T-cell (primary cell): ENCODE measurements at regions not wholly inside any gene's neighbourhood (a gene's known extent, or its start where the extent isn't known, plus 50 kb on each side); places are given as distances from the start of the nearest gene placed in this dataset.

Source experiments
- ATAC-seq, 4 experiments: fragments of 200-7000 bp in 3 of 4; fragments of 150-1000 bp in 1 of 4; cut with Tn5 transposase; replicated peaks in 1 of 4; 1 replicate in 3 of 4; 2 replicates in 1 of 4; pipeline ENCODE4 v1.10.0; 2021; ENCODE audit warnings: moderate library complexity in 3 of 4, mild to moderate bottlenecking in 2 of 4, moderate number of reproducible peaks in 1 of 4
- CTCF ChIA-PET, 2 donors: fragments of 300-600 bp; sonication (Branson Sonifier 250); formaldehyde crosslinking; loops; one replicate each; lab custom pipeline; 2022; ENCODE audit warnings: antibody characterized with exemption in 2 of 2; lab: Charles Lee
- POLR2A ChIA-PET, 2 donors: fragments of 300-600 bp; sonication (Branson Sonifier 250); formaldehyde crosslinking; loops; one replicate each; lab custom pipeline; 2022; ENCODE audit warnings: antibody characterized with exemption in 2 of 2; lab: Charles Lee
- DNase-seq, 35 experiments: peaks; one replicate each; pipeline versions ENCODE4 v3.0.0 to v3.0.0-alpha.2; 2013 to 2023
- H3K27ac ChIP-seq: one replicate; pipeline ENCODE4 v1.5.1; 2013; ENCODE audit warnings: low read length
- H3K27me3 ChIP-seq, 2 experiments: replicated peaks in 1 of 2; 1 replicate in 1 of 2; 2 replicates in 1 of 2; pipeline versions ENCODE4 v1.6.1 to v1.7.0; 2013; ENCODE audit warnings: low read length in 1 of 2, mixed read lengths in 1 of 2; ENCODE audit not compliant: control insufficient read depth in 2 of 2, insufficient read depth in 2 of 2; ENCODE audit errors: extremely low read depth in 1 of 2
- H3K36me3 ChIP-seq, 2 donors: 1 replicate in 1 of 2; 2 replicates in 1 of 2; pipeline versions ENCODE4 v1.6.1 to v1.7.0; 2013; ENCODE audit warnings: low read length in 1 of 2; ENCODE audit not compliant: control insufficient read depth in 2 of 2, insufficient read depth in 1 of 2; ENCODE audit errors: extremely low read depth in 1 of 2
- H3K4me1 ChIP-seq, 2 experiments: 1 replicate in 1 of 2; 2 replicates in 1 of 2; pipeline versions ENCODE4 v1.6.1 to v1.7.0; 2013; ENCODE audit warnings: low read length in 2 of 2, mixed read lengths in 1 of 2; ENCODE audit not compliant: insufficient read depth in 2 of 2, control insufficient read depth in 1 of 2; ENCODE audit errors: extremely low read depth in 1 of 2
- H3K4me3 ChIP-seq, 2 donors: 1 replicate in 1 of 2; 2 replicates in 1 of 2; pipeline versions ENCODE4 v1.5.1 to v1.7.0; 2013; ENCODE audit warnings: mild to moderate bottlenecking in 2 of 2, low read length in 1 of 2, moderate library complexity in 1 of 2; ENCODE audit not compliant: control insufficient read depth in 1 of 2; ENCODE audit errors: extremely low read depth in 1 of 2
- H3K9me3 ChIP-seq: 2 replicates; pipeline ENCODE4 v1.7.0; 2013
- H3K27ac Mint-ChIP-seq, 2 donors: one replicate each; pipeline ENCODE4 v1.8.0; 2020 to 2021; ENCODE audit warnings: mild to moderate bottlenecking in 2 of 2, mixed read lengths in 2 of 2
- H3K27me3 Mint-ChIP-seq, 2 donors: one replicate each; pipeline ENCODE4 v1.8.0; 2021 to 2022; ENCODE audit warnings: mixed read lengths in 2 of 2
- H3K36me3 Mint-ChIP-seq: one replicate; pipeline ENCODE4 v1.8.0; 2021; ENCODE audit warnings: mixed read lengths
- H3K4me1 Mint-ChIP-seq, 3 donors: one replicate each; pipeline ENCODE4 v1.8.0; 2020 to 2022; ENCODE audit warnings: mixed read lengths in 3 of 3, mild to moderate bottlenecking in 1 of 3
- H3K4me3 Mint-ChIP-seq, 3 donors: one replicate each; pipeline ENCODE4 v1.8.0; 2020 to 2022; ENCODE audit warnings: mild to moderate bottlenecking in 3 of 3, mixed read lengths in 3 of 3, moderate library complexity in 3 of 3
- H3K9me3 Mint-ChIP-seq, 3 donors: one replicate each; pipeline ENCODE4 v1.8.0; 2020 to 2022; ENCODE audit warnings: mixed read lengths in 3 of 3
- WGBS: methylation state at CpG from one replicate; pipeline ENCODE4 v1.1.5; 2013; ENCODE audit warnings: missing lambda C conversion rate; ENCODE audit not compliant: insufficient coverage; 5-methylcytosine and 5-hydroxymethylcytosine counted together

- CTCF ChIA-PET = no interaction called here
- DNase-seq = no peak
- POLR2A ChIA-PET = no interaction called here
Measured at GRCh38 chr15:58260205-58260724, 122.1 kb downstream of the AQP9 start.

GRCh38 chr15:58260725-58261267, 122.6 kb downstream of the AQP9 start:
- Histone ChIP-seq H3K4me1 (peaks cover 0 to 9% of the 10 kb centered on the region in 2 experiments), H3K9me3 (no peaks in the 10 kb centered on the region), H3K27me3 (no peaks in the 10 kb centered on the region), H3K27ac (no peak overlapping the region), H3K36me3 (no peaks in the 10 kb centered on the region), H3K4me3 (no peak overlapping the region)
- Mint-ChIP-seq H3K4me3 (no peak overlapping the region), H3K36me3 (no peaks in the 10 kb centered on the region), H3K4me1 (peaks cover 2 to 9% (median 9%) of the 10 kb centered on the region in 3 donors), H3K9me3 (no peaks in the 10 kb centered on the region), H3K27ac (no peak overlapping the region), H3K27me3 (no peaks in the 10 kb centered on the region)
- CTCF ChIA-PET = no interaction called here
- DNase-seq (no peak), ATAC-seq (no peak)
- POLR2A ChIA-PET = no interaction called here
- 89% methylated on average over 2 of the region's 2 CpGs for WGBS

More at GRCh38 chr15:58260205-58260724, 122.1 kb downstream of the AQP9 start:
- H3K4me3 Mint-ChIP-seq = no peak overlapping the region
- Histone ChIP-seq H3K9me3 (no peaks in the 10 kb centered on the region), H3K27ac (no peak overlapping the region), H3K27me3 (no peaks in the 10 kb centered on the region), H3K36me3 (no peaks in the 10 kb centered on the region), H3K4me3 (no peak overlapping the region), H3K4me1 (peaks cover 0 to 9% of the 10 kb centered on the region in 2 experiments)
- WGBS = 100% methylated on average over 3 of the region's 6 CpGs
- no peak for ATAC-seq
- H3K36me3 Mint-ChIP-seq = no peaks in the 10 kb centered on the region
- no peak overlapping the region for H3K27ac Mint-ChIP-seq
- no peaks in the 10 kb centered on the region for H3K9me3 Mint-ChIP-seq
- peaks cover 2 to 9% (median 9%) of the 10 kb centered on the region in 3 donors for H3K4me1 Mint-ChIP-seq
- peaks cover 1 to 4% of the 10 kb centered on the region in 2 donors for H3K27me3 Mint-ChIP-seq

GRCh38 chr15:58261368-58261767, 123.2 kb downstream of the AQP9 start:
- POLR2A ChIA-PET = no interaction called here
- Mint-ChIP-seq H3K27ac (no peak overlapping the region), H3K27me3 (no peaks in the 10 kb centered on the region), H3K36me3 (no peaks in the 10 kb centered on the region), H3K4me3 (no peak overlapping the region), H3K9me3 (no peaks in the 10 kb centered on the region), H3K4me1 (peaks cover 2 to 9% (median 9%) of the 10 kb centered on the region in 3 donors)
- Histone ChIP-seq H3K4me1 (peaks cover 0 to 9% of the 10 kb centered on the region in 2 experiments), H3K4me3 (no peak overlapping the region), H3K9me3 (no peaks in the 10 kb centered on the region), H3K36me3 (no peaks in the 10 kb centered on the region), H3K27ac (no peak overlapping the region), H3K27me3 (no peaks in the 10 kb centered on the region)
- ATAC-seq = no peak
- DNase-seq = no peak
- CTCF ChIA-PET = no interaction called here
- WGBS = 83% methylated on average over 5 of the region's 5 CpGs

- Histone ChIP-seq H3K9me3 (no peaks in the 10 kb centered on the region), H3K27ac (no peak overlapping the region), H3K4me3 (no peak overlapping the region), H3K36me3 (no peaks in the 10 kb centered on the region), H3K4me1 (peaks cover 0 to 9% of the 10 kb centered on the region in 2 experiments), H3K27me3 (no peaks in the 10 kb centered on the region)
- H3K4me3 Mint-ChIP-seq = peak overlapping the region in 2 of 3 donors; percentile 22
- peaks cover 2 to 10% (median 9%) of the 10 kb centered on the region in 3 donors for H3K4me1 Mint-ChIP-seq
- ChIA-PET POLR2A (no interaction called here), CTCF (no interaction called here)
- no peak for DNase-seq
- peak in 1 of 4 experiments; percentile 24 for ATAC-seq
- no peaks in the 10 kb centered on the region for H3K27me3 Mint-ChIP-seq
- H3K27ac Mint-ChIP-seq = no peak overlapping the region
- 85% methylated on average over 2 of the region's 4 CpGs for WGBS
- H3K9me3 Mint-ChIP-seq = no peaks in the 10 kb centered on the region
- no peaks in the 10 kb centered on the region for H3K36me3 Mint-ChIP-seq
Measured at GRCh38 chr15:58264053-58264971, 126.1 kb downstream of the AQP9 start.

- no peak for DNase-seq
- H3K27me3 Mint-ChIP-seq = no peaks in the 10 kb centered on the region
- Histone ChIP-seq H3K27ac (no peak overlapping the region), H3K4me1 (peaks cover 4 to 17% of the 10 kb centered on the region in 2 experiments), H3K36me3 (no peaks in the 10 kb centered on the region), H3K9me3 (no peaks in the 10 kb centered on the region), H3K27me3 (no peaks in the 10 kb centered on the region), H3K4me3 (no peak overlapping the region)
- peaks cover 12 to 22% (median 18%) of the 10 kb centered on the region in 3 donors for H3K4me1 Mint-ChIP-seq
- no CpG with 5 or more reads among the region's 1 CpG for WGBS
- ChIA-PET POLR2A (no interaction called here), CTCF (interaction anchor here in 1 of 2 donors (0.7 kb wide), 1 partner anchor 1266 kb away, joined by 3 read pairs; no protein-coding TSS in a partner anchor)
- peaks cover 4% of the 10 kb centered on the region for H3K36me3 Mint-ChIP-seq
- no peak for ATAC-seq
- peaks cover 0 to 8% (median 0%) of the 10 kb centered on the region in 3 donors for H3K9me3 Mint-ChIP-seq
- no peak overlapping the region for H3K27ac Mint-ChIP-seq
- H3K4me3 Mint-ChIP-seq = no peak overlapping the region
Measured at GRCh38 chr15:58267051-58267450, 128.9 kb downstream of the AQP9 start.

GRCh38 chr15:58268746-58269267, 130.6 kb downstream of the AQP9 start:
- H3K27ac Mint-ChIP-seq = no peak overlapping the region
- H3K36me3 Mint-ChIP-seq = peaks cover 4% of the 10 kb centered on the region
- Histone ChIP-seq H3K4me1 (peaks cover 4 to 15% of the 10 kb centered on the region in 2 experiments), H3K9me3 (no peaks in the 10 kb centered on the region), H3K36me3 (no peaks in the 10 kb centered on the region), H3K27me3 (no peaks in the 10 kb centered on the region), H3K27ac (no peak overlapping the region), H3K4me3 (no peak overlapping the region)
- ATAC-seq (no peak), DNase-seq (no peak)
- H3K9me3 Mint-ChIP-seq = peaks cover 0 to 8% (median 0%) of the 10 kb centered on the region in 3 donors
- peaks cover 12 to 18% (median 13%) of the 10 kb centered on the region in 3 donors for H3K4me1 Mint-ChIP-seq
- no CpG with 5 or more reads among the region's 5 CpGs for WGBS
- no peak overlapping the region for H3K4me3 Mint-ChIP-seq
- no peaks in the 10 kb centered on the region for H3K27me3 Mint-ChIP-seq
- ChIA-PET POLR2A (no interaction called here), CTCF (interaction anchor here (0.6 kb wide), 3 partner anchors 34 to 683 kb away, joined by 3 to 4 read pairs (median 4); no protein-coding TSS in a partner anchor)
